HG02763 (cell line): ENCODE measurements at regions not wholly inside any gene's neighbourhood (a gene's known extent, or its start where the extent isn't known, plus 50 kb on each side); places are given as distances from the start of the nearest gene placed in this dataset.
"Not testable (repeated sequence)": the region's sequence is repeated elsewhere in the genome, so short reads cannot be mapped to it uniquely, and the experiment has no call there.

ENCODE experiments used
- ATAC-seq: cut with Tn5 transposase; IDR thresholded peaks from one replicate; pipeline ENCODE4 v1.9.1; 2021; ENCODE audit warnings: mild to moderate bottlenecking, moderate library complexity; ENCODE audit not compliant: unreplicated experiment

DNA sequence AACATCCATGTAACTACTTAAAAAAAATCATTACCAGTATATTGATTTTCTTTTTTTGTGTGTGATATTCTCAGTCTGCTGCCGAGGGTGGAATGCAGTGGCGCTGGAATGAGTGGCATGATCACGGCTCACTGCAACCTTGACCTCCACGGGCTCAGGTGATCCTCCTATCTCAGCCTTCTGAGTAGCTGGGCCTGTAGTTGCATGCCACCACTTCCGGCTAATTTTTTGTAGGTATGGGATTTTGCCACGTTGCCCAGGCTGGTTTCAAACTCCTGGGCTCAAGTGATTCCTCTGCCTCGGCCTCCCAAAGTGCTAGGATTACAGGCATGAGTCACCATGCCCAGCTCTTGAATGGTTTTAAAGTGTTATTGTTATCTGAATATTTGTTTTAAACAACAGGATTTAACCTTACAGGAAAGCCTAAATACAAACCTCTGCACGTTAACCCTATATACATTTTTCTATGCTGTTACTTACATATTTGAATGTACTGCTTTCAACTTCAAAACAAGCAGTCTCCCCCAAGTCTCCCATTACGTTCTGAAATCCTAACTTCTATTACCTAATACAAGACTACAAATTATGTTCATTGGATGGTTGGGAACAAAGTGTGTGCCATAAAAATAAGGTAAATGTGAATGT lies 61.7 kb downstream of the KPNA2 start:
- no peak for ATAC-seq

DNA sequence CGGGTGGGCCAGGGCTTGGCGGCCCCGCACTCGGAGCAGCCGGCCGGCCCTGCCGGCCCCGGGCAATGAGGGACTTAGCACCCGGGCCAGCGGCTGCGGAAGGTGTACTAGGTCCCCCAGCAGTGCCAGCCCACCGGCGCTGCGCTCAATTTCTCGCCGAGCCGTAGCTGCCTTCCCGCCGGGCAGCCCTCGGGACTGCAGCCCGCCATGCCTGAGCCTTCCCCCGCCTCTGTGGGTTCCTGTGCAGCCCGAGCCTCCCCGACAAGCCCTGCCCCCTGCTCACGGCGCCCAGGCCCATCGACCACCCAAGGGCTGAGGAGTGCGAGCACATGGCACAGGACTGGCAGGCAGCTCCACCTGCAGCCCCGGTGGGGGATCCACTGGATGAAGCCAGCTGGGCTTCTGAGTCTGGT lies 63.8 kb downstream of the KPNA2 start:
- not testable (repeated sequence) for ATAC-seq

DNA sequence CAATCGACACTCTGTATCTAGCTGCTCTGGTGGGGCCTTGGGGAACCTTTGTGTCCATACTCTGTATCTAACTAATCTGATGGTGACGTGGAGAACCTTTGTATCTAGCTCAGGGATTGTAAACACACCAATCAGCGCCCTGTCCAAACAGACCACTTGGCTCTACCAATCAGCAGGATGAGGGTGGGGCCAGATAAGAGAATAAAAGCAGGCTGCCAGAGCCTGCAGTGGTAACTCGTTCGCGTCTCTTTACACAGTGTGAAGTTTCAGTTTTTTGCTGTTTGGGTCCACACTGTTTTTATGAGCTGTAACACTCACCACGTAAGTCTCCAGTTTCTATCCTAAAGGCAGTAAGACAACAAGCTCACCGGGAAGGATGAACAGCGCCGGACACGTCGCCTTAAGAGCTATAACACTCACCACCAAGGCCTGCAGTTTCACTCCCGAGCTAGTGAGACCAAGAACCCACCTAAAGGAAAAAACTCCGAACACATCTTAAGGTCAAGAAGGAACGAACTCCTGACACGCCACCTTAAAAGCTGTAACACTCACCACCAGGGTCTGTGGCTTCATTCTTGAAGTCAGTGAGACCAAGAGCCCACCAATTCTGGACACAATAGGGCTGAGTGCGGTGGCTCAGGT lies 64.6 kb downstream of the KPNA2 start:
- ATAC-seq = no peak

DNA sequence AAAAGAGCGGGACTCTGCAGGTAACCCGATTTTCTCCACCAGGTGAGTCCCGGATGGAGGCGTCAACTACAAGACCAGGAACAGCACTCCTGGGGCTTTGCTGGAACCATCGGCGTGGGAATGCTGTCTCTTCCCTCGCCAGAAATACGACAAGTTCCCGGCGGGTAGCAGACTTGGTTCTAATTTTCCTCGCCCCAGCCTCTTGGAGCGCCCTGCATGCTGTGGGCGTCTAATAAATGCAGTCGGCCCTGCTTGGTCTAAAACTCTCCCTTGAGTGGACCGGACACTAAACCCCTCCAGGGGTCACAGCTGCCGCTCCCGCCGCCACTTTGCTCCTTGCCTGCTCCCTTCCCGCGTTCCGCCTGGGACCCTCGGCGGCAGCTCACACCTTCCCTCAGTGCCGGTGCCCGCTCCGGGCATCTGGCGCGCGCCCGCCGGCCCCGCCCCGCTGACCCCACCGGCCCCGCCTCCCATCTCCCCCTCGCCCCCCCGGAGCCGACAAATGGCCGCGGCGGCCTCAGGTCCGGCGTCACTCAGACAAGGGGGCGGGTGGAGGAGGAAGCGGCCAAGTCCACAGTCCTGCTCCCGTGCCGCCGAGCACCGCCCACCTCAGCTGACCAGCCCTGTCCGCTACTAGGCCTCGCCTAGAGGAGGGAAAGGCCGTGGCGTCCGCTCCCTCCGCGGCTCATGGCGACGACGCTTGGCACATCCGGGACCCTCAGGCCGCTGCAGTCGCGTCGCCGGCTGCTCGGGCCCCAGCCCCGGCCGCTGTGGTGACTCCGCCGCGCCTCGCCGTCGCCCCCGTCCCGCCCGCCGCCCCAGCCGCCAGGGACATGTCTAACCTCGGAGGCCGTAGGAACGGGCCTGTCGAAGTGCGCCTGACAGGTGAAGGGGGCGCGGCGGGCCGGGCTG lies 65.8 kb downstream of the KPNA2 start:
- peak; percentile 61 for ATAC-seq

DNA sequence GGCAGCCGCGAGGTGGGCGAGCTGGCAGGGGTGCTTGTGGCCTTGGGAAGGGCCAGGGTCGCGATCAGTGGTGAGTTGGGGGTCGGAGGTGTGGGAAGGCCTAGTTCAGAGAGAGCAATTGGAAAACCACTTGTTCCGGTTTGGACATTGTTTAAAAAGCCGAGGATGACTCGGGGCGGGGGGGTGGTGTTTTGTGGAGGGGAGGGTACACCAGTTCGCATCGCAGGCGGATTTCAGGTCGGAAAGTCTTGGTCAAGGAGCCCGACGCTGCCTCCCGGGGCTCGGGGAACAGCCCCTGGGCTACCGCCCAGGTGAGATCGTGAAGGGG lies 66.4 kb downstream of the KPNA2 start:
- no peak for ATAC-seq

DNA sequence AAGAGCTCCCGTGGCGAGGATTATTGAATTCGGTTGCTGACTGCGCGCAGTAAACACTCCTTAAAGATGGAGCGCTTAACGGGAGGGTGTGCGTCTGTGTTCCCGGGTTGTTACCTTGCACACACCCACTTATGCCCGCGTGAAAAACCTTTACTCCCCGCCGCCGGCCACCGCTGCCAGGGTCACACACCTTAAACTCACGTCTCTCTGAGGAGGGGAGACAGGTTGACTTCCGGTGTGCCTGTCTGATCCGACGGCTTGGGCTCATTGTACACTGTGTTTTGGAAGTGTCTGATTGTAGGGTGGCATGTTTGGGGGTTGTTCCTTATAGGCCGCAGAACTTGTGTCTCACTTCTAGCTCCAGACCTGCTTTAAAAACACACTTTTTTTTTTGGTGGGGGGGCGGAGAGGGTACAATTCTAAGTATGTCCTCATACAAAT lies 66.8 kb downstream of the KPNA2 start:
- ATAC-seq = no peak

DNA sequence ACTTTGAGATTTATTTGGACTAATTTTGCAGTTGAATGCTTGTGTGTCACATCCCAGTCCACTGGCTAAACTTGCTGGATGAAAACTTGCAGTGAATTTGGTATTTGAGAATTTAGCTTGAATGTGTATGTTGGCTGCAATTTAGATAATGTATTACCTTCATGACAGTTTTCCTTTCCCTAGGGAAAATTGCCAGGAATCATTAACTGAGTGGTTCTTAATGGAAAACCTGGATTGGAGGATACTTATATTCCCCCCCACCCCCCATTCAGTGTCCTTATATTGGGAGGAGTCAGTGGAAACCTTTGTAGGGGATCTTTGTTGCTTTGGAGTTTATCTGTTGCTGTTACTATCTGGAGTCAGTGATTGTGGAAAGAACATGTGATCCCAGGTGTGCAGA lies 67.6 kb downstream of the KPNA2 start:
- ATAC-seq = no peak

DNA sequence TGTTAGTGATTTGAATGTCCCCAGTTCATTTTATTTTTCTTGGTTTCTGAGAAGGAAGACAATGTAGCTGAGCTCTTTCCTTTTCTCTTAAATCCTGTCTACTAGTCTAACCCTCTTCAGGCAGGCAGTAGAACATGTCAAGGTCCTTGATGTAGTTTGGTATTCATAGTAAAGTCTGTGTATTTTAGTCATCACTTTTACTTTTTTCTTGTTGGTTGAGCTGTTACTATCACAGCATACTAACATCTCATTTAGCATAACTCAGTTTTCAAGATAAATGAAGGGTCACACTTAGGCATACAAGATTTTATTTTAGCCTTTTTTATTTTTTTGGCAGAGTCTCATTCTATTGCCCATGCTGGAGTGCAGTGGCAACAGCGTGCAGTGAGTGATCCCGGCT lies 70.5 kb downstream of the KPNA2 start:
- ATAC-seq = no peak

DNA sequence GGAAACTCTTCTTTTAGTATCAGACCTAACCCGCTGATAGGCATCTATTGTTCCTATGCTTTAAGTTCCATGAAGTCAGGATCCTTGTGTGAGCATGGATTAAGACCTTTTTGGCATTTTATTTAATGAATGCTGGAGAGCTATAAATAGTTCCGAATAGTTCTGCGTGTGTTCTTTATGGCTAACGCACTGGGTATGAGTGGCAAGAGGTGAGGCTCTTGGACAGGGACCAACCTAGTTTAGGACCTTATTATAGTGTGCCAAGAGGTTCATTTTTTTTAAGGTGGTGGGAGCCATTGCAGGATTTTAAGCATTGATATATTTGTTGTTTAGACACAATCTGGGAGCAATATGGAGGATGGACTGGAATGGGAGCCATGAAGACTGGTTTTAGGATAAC lies 71.8 kb downstream of the KPNA2 start:
- ATAC-seq = no peak

DNA sequence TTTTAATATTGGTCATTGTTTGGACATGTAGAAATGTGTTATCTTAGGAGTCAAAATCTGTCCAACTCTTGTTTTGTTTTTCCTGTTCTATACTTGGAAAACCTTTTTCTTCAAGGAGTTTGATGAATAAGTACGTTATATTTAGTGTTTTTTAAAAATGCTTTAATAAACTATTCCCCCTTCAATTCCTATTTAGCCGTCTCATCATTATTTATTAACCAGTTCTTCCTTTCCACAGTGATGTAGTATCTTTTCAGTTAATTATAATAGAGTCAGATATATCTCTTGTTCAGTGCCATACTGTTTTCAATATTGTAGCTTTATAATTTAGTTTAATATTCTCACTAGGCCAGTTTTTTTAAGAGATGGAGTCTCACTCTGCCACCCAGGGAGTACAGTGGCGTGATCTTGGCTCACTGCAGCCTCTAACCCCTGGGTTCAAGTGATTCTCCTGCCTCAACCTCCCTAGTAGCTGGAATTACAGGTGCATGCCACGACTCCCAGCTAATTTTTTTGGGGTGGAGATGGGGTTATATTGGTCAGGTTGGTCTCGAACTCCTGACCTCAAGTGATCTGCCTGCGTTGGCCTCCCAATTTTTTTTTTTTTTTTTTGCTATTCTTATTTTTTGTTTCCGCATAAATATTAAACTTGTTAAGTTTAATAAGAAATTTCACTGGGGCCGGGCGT lies 72.9 kb downstream of the KPNA2 start:
- no peak for ATAC-seq

DNA sequence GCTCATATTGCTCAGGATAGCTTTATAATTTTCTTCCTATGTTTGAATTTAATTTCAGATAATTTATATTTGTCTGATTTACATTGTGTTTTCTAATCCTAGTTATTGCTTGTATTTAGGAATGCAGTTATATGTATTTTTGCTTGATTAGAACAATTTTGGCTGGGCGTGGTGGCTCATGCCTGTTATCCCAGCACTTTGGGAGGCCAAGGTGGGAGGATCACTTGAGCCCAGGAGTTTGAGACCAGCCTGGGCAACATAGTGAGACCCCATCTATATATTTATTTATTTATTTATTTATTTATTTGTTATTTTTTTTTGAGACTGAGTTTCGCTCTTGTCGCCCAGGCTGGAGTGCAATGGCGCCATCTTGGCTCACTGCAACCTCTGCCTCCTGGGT lies 73.9 kb downstream of the KPNA2 start:
- not testable (repeated sequence) for ATAC-seq

DNA sequence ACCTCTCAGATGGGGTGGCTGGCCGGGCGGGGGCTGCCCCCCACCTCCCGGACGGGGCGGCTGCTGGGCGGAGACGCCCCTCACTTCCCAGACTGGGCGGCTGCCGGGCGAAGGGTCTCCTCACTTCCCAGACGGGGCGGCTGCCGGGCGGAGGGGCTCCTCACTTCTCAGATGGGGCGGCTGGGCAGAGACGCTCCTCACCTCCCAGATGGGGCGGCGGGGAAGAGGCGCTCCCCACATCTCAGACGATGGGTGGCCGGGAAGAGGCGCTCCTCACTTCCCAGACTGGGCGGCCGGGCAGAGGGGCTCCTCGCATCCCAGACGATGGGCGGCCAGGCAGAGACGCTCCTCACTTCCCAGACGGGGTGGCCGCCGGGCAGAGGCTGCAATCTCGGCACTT lies 80.7 kb downstream of the KPNA2 start:
- not testable (repeated sequence) for ATAC-seq

DNA sequence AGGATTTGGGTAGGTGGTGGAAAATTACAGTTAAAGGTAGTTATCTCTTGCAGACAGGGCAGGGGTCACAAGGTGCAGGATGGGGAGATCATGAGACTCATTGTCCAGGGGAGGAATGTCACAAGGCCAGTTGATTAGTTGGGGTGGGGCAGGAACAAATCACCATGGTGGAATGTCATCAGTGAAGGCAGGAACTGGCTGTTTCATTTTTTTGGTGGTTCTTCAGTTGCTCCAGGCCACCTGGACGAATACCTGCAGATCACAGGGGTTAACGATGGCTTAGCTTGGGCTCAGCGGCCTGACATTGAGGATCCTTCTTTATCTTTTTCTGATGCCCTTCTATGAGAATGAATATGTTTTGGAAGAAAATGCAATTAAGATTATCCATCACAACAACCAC lies 87.1 kb downstream of the KPNA2 start:
- no peak for ATAC-seq

DNA sequence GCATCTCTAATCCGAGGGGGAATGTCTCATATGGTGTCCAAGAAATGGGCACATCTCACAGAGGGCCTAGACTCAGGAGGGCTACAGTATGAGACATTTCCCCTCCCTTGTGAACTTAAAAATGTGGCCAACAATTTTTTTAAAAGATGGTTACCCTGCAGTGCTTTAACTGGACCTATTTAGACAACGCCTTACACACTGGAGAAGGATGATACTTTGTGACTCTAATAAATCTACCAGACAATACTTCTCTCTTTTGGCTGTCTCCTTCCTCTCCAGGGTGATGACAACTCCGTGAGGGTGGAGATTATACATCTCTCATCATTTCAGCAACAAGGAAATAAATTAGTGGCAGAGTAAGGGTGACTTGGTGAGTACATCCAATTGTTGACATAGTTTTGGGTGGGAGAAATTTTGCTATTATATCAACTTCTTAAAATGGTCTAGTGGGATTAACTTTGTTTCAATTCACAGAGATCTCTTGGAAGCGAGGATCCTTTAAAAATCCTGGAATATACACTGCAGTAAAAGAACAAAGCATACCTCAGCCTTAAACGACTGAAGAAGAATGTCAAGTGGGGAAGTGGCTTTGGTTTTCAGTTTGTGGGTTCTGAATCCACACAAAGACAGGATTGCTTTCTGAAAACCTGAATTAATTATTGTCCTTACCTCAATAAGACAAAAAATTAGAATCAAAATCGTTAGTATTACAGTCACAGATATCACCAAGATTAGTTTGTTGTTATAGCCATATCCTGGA lies 89.8 kb downstream of the KPNA2 start:
- ATAC-seq = no peak

DNA sequence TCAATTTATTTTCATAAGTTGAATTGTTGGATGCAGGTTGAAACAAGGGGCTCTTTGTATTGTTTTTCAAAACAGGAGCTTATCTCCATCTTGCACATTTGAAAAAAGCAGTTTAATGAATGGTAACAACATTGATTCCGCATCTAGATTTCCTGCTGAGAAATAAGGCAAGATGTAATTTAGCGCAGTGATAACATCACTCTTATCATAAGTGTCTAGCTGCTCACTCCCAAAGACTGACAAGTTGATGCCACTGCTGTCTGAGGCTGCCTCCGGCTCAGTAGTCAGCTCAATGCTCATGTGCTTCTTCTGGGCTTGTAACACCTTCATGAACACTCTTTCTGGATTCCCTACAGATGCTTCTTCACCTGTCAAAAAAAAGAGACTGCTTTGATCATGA lies 92.4 kb downstream of the KPNA2 start:
- no peak for ATAC-seq

DNA sequence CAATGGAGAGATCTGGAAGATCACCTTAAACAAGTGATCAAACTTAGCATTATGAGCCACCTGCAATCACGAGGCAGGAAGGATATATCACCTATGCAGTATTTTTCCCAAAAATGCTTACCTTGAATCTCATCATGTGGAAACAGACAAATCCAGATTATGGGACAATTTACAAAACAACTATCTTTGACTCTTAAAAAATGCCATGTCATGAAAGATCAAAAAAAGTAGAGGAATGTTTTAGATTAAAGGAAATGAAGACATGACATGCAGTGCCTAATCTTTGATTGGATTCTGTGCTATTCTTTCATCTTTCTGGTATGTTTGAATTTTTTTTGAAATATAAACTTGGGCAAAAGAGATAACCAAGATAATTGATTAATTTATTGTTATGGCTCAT lies 95.9 kb downstream of the KPNA2 start:
- no peak for ATAC-seq

DNA sequence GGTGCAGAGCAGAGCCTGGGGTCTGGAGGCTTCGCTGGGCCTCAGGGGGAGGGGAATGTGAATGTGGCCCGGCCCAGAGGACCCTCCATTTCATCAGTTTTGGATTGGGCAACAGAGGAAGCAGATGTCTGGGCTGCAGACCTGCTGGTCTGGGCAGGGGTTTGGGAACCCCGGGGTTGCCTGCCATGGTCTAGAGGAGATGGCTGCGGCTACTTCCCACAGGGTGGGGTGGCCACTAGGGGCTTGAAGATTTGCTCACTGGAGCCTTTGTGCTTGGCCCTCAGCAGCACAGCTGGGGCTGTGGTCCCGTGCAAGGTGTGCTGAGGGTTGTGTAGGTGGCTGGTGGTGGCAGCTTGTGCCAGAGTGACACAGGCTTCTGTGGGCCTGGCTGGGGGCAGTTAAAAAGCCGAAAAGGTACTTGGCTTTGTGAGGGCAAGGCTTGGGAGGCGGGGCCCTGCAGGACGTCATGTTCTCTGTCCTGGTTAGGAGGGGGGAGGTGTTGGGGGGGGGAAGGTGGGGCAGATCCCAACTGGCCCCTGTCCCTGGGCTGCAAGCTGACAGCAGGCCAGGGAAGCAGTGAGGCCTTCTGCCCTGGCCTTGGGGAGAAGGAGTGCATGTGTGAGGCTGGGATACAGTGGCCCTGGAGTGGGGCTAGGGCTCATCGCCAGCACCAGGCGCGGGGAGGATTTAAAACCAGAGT lies 98.0 kb downstream of the KPNA2 start:
- no peak for ATAC-seq

DNA sequence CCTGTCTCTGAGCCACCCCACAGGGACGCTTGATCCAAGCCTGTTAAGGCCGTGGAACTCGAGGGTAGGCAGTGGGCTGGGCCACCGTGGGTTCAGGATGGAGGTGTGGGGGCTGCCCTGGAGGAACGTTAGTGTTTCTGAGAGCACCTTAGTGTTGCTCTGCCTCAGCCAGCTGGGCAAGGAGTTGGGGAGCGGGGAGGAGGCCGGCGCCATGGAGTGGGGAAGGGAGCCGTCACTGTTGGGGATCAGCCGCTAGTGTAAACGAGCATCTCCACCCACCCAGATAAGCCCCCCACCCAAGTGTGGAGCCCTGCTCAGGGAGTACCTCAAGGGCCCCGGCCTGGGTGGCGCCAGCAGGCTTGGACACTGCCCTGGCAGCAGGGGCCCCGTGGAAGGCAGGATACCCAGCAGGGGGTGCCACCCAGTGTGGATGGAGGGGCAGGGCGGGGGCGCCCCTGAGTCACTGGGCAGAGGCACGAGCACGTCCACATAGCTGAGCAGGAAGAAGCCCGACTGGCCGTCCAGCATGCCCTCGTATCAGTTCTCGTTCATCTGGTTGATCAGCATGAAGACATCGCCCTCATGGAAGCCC lies 98.6 kb downstream of the KPNA2 start:
- no peak for ATAC-seq

DNA sequence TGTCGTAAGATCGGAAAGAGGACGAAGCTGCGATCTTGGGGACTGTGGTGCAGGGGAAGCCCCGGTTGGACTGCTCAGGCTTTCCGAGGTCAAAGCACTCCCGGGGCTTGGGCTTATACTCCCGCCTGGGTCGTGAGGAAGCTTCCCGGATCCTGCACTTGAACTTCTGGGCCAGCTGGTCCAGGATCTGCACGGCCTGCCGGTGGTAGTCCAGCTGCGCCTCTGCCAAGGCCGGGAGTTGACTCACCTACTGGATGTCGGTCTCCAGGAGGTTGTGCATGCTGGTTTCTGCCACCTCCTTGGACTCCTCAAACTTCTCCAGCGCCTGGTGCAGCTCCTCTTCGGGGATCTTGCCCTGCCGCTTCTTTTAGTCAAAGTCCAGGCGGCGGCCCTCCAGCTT lies 99.2 kb downstream of the KPNA2 start:
- ATAC-seq = no peak
